NCI-H524 (cell line): ENCODE measurements at regions not wholly inside any gene's neighbourhood (a gene's known extent, or its start where the extent isn't known, plus 50 kb on each side); places are given as distances from the start of the nearest gene placed in this dataset.
"Not testable (repeated sequence)": the region's sequence is repeated elsewhere in the genome, so short reads cannot be mapped to it uniquely, and the experiment has no call there.

Experiments
- DNase-seq, 2 experiments: peaks; one replicate each; lab custom pipeline; 2025; lab: John Stamatoyannopoulos, UW

DNA sequence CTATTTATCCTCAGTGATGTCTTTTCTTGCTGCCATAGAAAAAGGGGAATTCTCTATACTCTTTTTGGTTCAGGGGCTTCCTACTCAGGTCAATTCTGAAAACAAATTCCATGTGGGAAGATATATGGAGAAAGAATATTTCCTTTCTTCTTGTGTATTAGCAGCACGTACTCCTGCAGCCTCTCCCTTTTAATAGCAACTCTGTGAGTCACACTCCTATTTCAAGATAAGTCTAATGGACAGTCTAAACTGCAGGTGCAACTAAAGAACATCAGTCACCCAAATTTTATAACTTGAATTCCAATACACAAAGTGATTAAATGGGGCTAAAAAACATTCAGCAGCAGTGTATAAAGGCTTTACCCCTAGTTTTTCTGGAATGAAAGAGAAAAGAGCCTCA is 942.2 kb downstream of the CNTNAP5 start:
- no peak for DNase-seq

DNA sequence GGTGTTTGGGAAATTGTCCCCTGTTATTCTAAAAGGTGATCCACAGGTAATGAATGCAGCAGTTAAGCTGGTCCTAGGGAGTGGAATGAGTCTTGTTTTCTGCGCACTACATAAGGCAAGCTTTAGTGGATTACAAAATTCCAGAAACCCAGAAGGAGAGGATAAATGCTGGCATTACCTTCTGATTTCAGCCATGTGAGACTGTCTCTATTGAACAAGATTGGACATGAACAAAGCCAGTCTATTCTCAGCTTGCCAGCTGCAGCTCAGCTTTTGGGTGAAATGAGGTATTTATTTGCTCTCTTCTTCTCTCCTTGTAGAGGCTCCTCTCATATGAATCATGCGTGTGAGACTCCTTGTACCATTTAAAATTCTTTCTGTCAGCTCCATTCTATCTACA is 944.9 kb downstream of the CNTNAP5 start:
- DNase-seq, result no peak

DNA sequence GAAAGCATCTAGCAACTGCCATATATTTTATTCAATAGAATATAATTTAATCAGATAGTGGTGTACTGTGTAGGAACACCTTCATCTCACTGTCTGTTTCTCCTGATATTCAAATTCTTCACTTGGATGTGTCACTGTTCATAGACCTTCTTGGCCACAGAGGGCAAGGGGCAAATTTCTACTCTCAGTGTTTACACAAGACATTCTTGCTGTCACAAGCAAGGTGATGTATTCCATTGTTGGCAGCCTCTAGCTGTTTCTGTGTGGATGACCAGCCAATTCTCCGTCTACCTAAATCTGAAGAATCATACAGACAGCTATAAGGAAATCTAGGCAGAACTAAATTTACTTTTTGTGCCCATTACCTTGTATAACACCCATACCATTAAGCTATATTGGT is 948.3 kb downstream of the CNTNAP5 start:
- no peak for DNase-seq

DNA sequence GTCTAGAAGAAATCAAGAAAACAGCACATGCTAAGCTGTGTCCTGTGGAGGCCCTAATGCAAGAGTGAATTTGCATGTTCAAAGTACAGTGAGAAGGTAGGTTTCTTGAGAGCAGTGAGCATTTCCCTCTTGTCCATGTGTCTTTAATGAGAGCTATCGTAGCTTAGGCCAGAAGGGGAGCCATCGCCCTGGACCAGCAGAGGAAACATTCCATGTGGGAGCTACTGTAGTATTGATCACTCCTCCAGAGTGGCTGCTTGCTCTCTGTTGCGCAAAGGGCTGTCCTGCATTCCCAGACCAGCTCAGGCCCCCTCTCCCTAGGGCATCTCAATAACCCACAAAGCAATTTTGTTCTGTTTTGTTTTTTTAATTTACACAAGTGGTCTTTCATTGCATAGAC is 950.1 kb downstream of the CNTNAP5 start:
- DNase-seq, result no peak

DNA sequence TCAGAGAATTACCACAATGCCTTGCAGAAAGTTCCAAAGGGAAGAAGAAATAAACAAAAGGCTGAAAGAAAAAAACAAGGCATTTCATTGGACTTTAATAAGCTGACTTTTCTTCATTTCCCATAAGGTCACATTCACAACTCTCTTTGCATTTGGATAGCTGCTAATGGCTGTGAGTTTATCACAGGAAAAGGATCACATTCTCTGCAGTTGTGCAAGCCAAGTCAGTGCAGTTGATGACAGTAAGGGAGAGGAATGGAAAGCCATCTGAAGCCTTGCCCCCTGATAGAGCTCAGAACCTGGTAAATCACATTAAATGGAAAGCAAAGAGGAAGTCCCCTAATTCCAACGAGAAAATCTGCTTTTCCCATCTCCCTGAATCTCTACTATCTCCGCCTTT is 950.6 kb downstream of the CNTNAP5 start:
- no peak for DNase-seq

DNA sequence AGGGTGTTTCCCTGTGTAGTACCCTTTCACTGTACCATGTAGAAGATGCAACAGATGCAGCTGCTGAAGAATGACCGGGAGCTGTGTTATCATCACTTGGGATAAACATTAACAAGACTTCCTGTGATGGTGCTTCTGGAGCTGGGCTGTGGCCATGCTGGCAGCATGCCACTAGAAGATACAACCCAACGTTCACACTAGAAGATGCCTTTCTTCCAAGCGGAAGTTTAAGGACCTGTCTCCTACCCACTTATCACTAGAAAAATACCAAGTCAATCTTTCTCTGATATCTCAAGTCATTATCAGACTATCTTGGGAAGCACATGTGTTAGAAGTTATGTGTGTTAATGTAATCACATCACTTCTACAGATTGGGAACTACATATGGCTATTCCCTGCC is 953.5 kb downstream of the CNTNAP5 start:
- no peak for DNase-seq

DNA sequence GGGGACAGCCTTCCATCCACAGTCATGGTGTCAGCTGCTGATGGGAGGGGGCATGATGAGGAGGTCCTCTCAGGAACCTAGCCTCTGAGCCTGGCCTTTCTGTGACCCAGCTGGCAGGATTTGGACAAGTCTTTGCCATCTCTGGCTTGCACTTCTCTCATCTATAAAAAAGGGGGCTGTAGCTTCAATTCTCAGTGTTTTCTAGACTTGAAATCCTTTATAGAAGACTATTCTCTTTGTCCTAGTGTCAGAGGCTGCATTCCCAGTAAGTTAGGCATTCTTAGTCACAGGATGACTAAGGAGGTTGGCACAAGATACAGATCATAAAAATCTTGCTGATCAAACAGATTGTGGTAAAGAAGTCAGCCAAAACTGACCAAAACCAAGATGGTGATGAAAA is 958.5 kb downstream of the CNTNAP5 start:
- DNase-seq, result no peak

DNA sequence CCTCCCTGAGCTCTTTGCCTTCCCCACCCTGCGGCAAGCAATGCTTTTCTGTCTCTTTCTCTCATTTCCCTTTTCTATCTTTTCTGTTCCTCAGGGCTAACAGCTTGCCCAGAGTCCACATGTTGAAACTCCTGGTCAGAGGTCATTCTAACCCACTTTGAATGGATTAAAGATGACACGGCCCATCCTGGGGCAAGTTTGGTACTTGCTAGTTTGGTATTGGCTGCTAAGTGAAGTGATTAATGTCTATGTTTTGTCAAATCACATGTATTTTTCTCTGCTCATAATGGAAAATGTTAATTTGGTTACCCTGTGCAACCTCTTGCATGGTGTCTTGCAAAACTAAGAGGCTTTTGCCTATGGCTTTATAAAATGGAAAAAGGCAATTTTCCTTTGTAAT is 960.2 kb downstream of the CNTNAP5 start:
- no peak for DNase-seq

DNA sequence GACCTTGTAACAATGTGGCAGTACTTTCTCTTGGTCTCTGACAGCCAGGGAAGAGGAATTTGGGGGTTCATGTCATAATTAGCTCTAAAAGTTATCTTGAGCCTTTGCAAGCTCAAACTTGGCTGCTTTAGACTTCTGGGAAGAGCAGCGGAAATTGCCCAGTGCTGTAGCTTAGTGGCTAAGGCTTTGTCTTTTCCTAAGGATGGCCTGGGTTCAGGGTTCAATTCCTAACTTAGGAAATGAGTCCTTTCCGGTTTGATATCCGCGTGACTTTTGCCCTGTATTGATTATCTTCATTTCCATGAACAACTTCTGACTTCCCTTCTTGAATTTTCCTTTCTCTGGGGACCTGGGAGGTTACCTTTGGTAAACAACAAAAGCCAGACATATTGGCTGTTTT is 961.0 kb downstream of the CNTNAP5 start:
- no peak for DNase-seq

DNA sequence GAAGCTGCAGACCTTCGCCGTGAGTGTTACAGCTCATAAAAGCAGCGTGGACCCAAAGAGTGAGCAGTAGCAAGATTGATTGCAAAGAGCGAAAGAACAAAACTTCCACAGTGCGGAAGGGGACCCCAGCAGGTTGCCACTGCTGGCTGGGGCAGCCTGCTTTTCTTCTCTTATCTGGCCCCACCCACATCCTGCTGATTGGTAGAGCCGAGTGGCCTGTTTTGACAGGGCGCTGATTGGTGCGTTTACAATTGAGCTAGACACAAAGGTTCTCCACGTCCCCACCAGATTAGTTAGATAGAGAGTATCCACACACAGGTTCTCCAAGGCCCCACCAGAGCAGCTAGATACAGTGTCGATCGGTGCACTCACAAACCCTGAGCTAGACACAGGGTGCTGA is 961.8 kb downstream of the CNTNAP5 start:
- not testable (repeated sequence) for DNase-seq

DNA sequence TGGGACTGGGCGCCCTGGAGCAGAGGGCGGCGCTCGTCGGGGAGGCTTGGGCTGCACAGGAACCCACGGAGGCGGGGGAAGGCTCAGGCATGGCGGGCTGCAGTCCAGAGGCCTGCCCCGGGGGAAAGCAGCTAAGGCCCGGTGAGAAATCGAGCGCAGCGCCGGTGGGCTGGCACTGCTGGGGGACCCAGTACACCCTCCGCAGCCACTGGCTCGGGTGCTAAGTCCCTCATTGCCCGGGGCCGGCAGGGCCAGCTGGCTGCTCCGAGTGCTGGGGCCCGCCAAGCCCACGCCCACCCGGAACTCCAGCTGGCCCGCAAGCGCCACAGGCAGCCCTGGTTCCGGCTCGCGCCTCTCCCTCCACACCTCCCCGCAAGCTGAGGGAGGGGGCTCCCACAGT is 962.3 kb downstream of the CNTNAP5 start:
- not testable (repeated sequence) for DNase-seq

DNA sequence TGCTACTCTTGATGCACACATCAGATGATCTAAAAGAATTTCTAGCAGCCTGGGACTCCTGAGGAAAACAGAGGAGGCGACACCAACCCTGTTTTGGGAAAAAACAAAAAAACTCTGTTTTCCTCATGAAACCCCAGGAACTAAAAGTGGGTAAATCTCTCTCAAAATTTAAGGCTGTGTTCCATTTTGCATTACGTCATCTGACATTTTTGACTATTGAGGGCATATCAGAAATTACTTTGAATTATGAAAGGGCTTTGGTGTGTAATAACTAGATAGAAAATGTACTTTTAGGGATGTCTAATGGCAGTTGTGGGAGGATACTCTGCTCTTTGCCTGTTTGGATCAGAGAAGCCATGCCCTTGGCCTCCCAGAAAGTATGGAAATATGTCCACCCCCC is 963.0 kb downstream of the CNTNAP5 start:
- DNase-seq, result no peak

DNA sequence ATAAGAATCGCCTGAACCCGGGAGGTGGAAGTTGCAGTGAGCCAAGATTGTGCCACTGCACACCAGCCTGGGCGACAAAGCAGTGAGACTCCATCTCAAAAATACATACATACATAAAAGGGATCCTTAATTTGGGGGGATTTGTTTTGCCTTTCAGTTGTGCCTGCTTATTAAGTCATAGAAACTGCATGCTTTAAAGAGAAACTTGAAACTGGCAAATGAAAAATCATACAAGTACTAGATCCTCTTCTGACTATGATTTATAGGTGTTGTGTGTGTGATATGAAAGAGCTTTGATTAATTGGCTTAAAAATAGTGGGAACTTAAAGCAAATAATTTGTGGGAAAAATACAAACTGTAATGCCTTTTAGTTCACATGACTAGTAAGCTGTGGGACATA is 963.7 kb downstream of the CNTNAP5 start:
- no peak for DNase-seq

DNA sequence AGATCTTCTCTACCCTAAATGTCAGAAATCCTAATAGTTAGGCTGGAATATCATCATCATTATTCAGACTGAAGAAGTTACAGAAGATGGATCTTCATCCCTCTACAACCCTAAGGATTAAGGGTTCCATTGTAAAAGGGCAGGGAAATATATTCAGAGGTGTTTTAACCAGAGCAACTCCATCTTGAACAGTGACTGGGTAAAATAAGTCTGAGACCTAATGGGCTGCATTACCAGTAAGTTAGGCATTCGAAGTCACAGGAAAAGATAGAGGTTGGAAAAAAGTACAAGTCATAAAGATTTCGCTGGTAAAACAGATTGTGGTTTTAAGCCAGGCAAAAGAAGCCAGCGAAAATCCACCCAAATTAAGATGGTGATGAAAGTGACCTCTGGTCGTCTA is 968.7 kb downstream of the CNTNAP5 start:
- DNase-seq, result no peak

DNA sequence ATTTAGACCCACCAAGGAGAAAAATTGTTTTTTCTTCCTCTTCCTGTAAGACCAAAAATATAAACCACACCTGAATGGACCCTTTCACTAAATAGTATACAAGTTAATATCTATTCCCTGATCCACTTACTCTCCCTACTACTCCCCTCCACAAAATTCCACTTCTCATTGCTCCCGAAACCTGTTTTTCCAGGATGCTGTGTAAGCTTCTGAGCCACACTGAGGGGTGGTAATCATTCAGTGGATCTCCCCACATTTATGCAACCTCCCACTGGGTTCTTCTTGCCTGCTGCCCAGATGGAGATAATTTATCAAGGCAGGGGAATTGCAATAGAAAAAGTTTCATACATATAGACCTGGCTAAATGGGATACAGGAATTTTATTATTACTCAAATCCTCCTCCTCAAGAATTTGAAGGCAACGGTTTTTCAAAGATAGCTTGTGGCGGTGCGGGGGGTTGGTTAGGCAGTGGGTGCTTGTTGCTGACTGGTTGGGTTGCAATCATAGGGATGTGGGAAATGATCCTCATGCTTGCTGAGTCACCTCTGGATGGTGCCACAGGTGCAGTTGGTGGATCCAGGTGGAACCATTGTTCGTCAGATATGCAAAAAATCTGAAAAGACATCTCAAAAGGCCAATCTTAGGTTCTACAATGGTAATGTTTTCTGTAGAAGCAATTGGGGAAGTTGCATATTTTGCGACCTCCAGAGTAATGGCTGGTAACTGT is 970.3 kb downstream of the CNTNAP5 start:
- no peak for DNase-seq

DNA sequence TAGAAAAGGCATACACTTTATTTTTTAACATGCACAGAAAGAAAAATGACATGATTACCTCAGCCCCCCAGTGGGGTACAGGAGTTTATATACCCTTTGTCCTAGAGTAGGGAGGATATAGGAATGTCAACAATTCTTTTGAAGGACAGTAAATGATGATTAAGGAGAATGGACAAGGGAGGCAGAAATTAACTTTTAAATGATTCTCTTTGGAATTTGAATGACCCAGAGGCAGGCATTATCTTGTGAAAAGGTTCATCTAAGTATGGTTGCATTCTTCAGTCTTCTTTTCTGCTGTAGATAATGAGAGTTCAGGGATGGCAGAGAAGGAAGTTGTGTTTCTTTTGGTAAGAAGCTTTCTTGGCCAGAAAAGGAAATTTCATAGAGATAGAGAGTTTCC is 971.3 kb downstream of the CNTNAP5 start:
- DNase-seq, result no peak

DNA sequence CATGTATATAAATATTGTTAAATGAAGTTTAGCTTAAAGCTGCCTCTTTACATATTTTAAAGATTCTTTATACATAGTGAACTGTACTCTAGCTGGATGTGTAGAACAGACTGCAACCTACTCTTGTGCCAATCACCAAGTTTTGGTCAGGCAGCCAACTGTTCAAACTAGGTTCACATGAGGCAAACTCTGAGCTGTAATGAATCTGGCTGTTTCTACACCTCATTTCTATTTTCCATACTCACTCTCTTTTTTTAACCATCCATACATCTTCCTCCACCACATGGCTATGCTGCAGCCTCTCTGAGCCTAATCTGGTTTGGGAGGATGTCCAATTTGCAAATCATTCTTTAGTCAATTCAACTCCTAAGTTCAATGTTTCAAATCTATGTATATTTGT is 974.8 kb downstream of the CNTNAP5 start:
- no peak for DNase-seq

DNA sequence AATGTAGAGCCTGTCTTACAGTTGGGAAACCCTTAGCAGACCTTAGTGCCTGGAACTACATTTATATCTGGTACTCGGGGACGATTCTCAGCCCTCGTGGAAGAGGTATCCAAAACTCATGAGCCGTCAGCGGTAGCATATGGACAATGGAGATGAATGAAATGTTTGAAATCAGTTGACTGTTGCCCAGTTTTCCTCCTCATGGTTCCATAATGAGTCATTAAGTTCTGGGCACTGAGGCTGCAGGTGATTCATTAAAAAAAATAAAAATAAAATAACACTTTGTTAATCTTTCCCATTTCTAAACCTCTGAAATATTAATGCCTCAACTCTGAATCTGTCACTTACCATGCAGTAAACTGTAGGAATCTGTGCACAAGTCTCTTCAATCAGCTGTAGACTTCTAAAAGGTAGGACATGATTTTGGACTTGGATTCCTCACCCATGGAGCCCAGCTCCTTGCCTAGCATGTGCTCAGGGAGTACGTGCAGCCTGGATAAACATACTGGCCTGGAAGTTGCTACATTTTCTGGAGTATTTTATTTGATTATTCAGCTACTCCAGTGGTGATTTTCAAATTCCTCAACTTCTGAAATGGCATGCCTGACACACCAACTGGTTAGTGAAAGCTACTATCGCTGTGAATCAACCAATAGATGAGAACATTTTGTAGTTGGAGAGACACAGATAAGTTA is 979.2 kb downstream of the CNTNAP5 start:
- no peak for DNase-seq

DNA sequence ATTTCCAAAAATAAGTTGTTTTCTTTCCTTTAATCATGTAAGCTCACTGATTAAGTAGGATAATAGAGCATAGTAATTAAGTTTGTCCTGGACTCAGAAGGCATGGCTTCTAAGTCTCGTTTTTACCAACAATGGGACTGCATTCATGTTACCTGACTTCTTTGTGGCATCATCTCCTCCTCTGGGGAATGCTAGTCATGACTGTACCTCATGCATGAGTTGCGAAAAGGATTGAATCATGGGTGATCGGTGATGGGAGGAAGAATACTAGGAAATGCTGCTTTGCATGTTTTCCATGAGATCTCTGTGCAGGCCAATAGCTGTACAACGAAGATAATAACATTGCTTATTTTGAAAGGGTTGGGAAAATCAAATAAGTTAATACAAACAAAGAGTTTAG is 981.6 kb downstream of the CNTNAP5 start:
- DNase-seq, result no peak

DNA sequence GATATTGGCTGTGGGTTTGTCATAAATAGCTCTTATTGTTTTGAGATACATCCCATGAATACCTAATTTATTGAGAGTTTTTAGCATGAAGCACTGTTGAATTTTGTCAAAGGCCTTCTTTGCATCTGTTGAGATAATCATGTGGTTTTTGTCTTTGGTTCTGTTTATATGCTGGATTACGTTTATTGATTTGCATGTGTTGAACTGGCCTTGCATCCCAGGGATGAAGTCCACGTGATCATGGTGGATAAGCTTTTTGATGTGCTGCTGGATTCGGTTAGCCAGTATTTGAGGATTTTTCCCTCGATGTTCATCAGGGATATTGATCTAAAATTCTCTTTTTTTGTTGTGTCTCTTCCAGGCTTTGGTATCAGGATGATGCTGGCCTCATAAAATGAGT is 1003.6 kb downstream of the CNTNAP5 start:
- DNase-seq, result not testable (repeated sequence)

DNA sequence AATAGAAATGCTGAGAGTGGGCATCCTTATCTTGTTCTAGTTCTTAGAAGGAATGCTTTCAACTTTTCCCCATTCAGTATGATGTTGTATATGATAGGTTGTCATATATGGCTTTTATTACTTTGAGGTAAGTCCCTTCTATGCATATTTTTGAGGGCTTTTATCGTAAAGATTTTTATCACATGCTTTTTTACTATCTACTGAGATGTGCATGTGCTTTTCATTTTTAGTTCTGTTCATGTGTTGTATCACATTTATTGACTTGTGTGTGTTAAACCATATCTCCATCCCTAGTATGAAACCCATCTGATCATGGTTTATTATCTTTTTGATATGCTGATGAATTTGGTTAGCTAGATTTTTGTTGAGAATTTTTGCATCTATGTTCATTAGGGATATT is 1008.8 kb downstream of the CNTNAP5 start:
- no peak for DNase-seq

DNA sequence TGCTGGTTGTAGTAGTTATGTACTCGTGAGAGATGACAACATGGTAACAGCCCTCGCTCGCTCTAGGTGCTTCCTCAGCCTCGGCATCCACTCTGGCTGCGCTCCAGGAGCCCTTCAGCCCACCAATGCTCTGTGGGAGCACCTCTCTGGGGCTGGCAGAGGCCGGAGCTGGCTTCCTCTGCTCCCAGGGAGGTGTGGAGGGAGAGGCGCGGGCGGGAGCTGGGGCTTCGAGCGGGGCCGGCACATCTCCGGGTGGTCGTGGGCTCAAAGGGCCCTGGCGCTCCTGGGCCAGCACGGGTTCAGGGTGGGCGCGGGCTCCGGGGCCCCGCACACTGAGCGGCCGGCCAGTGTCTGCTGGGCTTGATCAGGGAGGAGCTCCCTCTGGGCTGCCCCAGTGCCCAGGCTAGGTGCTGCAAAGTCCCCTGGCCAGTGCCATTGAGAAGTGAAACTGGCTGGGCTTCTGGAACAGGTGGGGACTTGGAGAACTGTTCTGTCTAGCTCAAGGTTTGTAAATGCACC is 1012.1 kb downstream of the CNTNAP5 start:
- DNase-seq, result no peak

DNA sequence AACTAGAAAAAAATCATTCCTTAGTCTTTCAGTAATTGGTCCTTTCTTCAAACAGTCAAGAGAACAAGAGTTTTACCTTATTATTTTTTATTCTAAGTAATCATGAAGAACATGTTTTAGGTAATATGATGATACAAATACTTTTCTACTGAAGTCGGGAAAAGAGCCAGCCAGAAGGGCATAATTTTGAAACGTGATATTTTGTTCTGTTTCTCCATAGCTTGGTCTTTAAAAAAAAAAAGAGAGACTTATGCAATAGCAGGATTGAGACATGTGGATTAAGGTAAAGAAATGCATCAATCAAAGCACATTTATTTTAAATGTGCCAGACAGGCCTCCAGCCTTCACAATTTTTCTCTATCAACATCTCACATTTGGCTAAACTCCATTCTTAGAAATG is 1016.8 kb downstream of the CNTNAP5 start:
- no peak for DNase-seq

DNA sequence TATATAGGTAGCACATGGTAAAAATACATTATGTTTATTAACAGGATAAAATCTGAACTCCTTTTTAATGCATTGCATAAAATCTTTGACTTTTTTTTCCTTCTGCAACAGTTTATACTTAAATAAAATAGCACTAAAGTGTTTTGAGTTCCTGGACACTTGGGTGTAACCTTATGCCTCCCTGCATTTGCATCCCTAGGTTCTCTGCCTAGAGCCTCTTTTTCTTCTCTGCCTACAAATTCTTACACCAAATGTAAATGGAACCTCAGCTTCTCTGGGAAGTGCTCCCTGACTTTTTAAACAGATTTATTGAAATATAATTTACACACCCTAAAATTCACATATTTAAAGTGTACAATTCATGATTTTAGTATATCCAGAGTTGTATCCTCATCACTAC is 1017.6 kb downstream of the CNTNAP5 start:
- DNase-seq, result no peak
